ENCODE measurements at regions not wholly inside any gene's neighbourhood (a gene's known extent, or its start where the extent isn't known, plus 50 kb on each side); places are given as distances from the start of the nearest gene placed in this dataset.

DNA sequence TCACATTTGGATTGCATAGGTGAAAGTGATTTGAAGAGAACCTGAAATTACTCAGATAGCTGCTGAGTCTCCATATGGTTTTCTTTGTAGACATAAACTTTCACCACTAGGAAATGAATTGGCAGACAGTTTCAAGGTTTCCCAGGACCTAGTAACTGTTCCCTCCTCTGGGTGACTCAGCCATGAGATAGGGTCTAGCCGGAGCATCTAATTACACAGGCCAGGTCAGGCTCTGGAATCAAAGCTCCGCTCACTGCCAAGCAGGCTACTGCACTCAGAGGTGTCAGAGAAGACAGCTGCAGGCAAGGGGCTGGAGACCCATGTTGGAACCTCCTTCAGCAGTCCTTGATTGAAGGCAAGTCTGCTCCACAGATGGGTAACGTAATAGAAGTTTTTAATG lies 429.2 kb downstream of the TNS1 start:
- 85 to 90% methylated on average over 3 of the region's 3 CpGs for WGBS, 2 donors
- intact Hi-C loops (cut with DNase I): no loop called here
- H3K9me3 ChIP-seq: no peaks in the 10 kb centered on the region
- H3K27ac ChIP-seq: no peak overlapping the region
- no peaks in the 10 kb centered on the region for H3K36me3 ChIP-seq (replicated peaks in 1 of 2; ENCODE audit: insufficient read depth in 1 of 2, low read depth in 2 of 2)
- no peaks in the 10 kb centered on the region for H3K4me1 ChIP-seq
- ATAC-seq (no peak), DNase-seq (no peak)
- TF ChIP-seq POLR2A (IDR thresholded peaks at IDR 0.05): no peak
- TF ChIP-seq, protein P1, sequence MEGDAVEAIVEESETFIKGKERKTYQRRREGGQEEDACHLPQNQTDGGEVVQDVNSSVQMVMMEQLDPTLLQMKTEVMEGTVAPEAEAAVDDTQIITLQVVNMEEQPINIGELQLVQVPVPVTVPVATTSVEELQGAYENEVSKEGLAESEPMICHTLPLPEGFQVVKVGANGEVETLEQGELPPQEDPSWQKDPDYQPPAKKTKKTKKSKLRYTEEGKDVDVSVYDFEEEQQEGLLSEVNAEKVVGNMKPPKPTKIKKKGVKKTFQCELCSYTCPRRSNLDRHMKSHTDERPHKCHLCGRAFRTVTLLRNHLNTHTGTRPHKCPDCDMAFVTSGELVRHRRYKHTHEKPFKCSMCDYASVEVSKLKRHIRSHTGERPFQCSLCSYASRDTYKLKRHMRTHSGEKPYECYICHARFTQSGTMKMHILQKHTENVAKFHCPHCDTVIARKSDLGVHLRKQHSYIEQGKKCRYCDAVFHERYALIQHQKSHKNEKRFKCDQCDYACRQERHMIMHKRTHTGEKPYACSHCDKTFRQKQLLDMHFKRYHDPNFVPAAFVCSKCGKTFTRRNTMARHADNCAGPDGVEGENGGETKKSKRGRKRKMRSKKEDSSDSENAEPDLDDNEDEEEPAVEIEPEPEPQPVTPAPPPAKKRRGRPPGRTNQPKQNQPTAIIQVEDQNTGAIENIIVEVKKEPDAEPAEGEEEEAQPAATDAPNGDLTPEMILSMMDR (IDR thresholded peaks at IDR 0.05): no peak
- H3K27me3 ChIP-seq: no peaks in the 10 kb centered on the region
- H3K4me3 ChIP-seq: no peak overlapping the region

DNA sequence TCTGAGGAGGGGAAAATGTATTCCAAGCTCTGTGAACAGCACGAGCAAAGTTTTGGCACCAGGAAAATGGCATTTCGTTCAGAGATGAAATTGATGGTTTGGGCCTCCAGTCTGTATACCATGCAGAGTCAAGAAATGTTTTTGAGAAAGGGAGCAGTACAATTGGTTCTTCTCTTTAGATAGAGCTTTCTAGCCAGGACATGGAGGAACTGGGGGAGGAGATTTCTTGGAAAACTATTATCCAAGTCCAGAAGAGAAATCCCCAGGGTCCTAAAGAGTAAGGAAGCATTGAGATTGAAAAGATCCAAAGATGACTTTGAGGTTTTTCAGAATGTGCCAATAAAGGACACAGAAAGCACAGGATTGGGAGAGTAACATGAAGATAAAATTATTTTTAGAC lies 432.4 kb downstream of the TNS1 start:
- Histone ChIP-seq H3K27ac (no peak overlapping the region), H3K9me3 (no peaks in the 10 kb centered on the region), H3K36me3 (replicated peaks in 1 of 2; ENCODE audit: insufficient read depth in 1 of 2, low read depth in 2 of 2) (no peaks in the 10 kb centered on the region), H3K4me1 (no peaks in the 10 kb centered on the region), H3K27me3 (no peaks in the 10 kb centered on the region), H3K4me3 (no peak overlapping the region)
- TF ChIP-seq, protein P1 (IDR thresholded peaks at IDR 0.05): no peak
- no peak for TF ChIP-seq POLR2A (IDR thresholded peaks at IDR 0.05)
- intact Hi-C loops (cut with DNase I): no loop called here
- no peak for DNase-seq
- WGBS, 2 donors: 56 to 63% methylated on average over 2 of the region's 2 CpGs
- no peak for ATAC-seq

DNA sequence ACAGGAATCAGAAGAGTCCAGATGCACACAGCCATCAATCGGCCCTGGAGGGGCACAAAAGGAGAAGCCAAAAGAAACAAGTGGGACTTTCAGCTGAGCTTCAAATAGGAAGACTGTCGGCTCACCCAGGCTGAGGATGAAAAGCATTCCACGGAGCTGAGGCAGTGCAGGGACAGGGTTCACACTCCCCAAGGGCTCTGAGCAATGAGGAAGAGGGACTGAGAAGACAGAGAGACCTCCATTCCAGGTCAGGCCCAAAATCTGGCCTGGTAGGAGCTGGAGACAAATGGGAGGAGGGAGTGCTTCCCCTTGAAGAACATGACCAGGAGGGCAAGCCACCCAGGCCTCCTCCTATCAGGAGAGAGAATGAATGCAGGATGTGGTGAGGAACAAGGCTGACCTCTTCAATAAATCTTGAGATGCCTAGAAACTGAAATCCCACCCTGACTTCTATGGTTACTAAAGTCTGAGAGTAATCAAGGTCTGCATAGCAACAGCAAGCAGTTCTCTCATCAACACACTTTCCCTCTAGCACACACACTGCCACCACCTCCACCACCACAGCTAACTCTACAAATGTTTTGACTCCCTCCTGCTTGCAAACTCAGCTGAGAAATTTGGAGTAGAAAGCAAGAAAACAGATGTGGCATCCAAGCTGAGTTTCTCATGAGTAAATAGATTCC lies 434.4 kb downstream of the TNS1 start:
- Histone ChIP-seq H3K4me1 (no peaks in the 10 kb centered on the region), H3K36me3 (replicated peaks in 1 of 2; ENCODE audit: insufficient read depth in 1 of 2, low read depth in 2 of 2) (no peaks in the 10 kb centered on the region), H3K4me3 (no peak overlapping the region), H3K27me3 (no peaks in the 10 kb centered on the region), H3K27ac (no peak overlapping the region), H3K9me3 (no peaks in the 10 kb centered on the region)
- ATAC-seq (no peak), DNase-seq (no peak)
- WGBS, 2 donors: 30 to 42% methylated on average over 3 of the region's 3 CpGs
- no peak for TF ChIP-seq POLR2A (IDR thresholded peaks at IDR 0.05)
- TF ChIP-seq, protein P1 (IDR thresholded peaks at IDR 0.05): no peak
- intact Hi-C loops (cut with DNase I): no loop called here

DNA sequence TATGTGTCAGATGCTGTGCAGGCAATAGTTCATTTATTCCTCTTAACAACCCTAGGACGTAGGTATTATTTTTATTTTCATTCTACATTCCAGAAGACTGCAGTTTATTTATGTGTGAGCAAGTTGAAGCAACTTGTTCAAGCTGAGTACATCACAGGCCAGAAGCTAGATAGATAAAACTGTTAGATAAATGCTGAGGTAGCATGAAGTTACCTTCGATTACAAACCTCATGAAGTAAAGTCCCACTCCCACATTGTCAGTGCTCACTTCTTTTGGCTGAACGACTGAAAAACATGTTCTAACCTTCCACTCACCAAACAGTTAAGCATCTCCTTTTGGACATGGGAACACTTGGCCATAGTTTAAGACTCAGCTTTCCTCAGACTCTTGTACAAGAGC lies 439.2 kb downstream of the TNS1 start:
- H3K9me3 ChIP-seq: peaks cover 0 to 8% (median 0%) of the 10 kb centered on the region in 3 donors
- no peaks in the 10 kb centered on the region for H3K36me3 ChIP-seq (replicated peaks in 1 of 2; ENCODE audit: insufficient read depth in 1 of 2, low read depth in 2 of 2)
- H3K4me1 ChIP-seq: no peaks in the 10 kb centered on the region
- DNase-seq: no peak
- 59 to 63% methylated on average over 3 of the region's 3 CpGs for WGBS, 2 donors
- no peak for ATAC-seq
- no peak overlapping the region for H3K27ac ChIP-seq
- H3K27me3 ChIP-seq: no peaks in the 10 kb centered on the region
- intact Hi-C loops (cut with DNase I): no loop called here
- TF ChIP-seq, protein P1 (IDR thresholded peaks at IDR 0.05): no peak
- no peak for TF ChIP-seq POLR2A (IDR thresholded peaks at IDR 0.05)
- H3K4me3 ChIP-seq: no peak overlapping the region

DNA sequence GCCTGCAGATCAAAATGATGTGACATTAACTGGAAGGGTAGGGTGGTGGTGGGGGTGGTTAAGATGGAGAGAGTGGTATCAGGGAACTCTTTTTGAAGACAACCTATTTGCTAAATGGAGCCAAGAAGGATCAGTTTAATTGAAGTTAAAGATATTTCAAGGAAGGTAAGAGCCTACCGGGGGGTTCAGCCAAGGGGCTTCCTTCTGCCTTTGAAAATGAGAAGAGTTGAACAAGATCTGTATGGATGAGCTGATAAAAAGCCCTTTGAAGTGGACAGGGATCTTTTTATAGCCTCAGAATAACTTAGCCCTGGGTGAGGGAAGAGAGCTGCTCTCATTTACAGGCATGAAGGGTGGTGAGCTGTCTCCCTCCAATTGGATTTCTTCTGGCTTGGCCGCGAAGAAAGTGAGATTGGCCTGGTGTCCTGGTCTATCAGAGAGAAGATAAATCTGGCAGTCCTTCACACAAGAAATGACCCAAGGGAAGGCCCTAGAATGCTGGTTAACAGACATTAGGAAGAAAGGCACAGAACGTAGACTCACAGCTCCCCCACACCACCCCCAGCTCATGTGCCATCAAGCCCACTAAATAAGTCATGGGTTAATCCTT lies 439.8 kb downstream of the TNS1 start:
- WGBS, 2 donors: 85 to 88% methylated on average over 4 of the region's 4 CpGs
- DNase-seq: no peak

More for the DNA sequence above, 439.8 kb downstream of the TNS1 start:
- H3K4me1 ChIP-seq: no peaks in the 10 kb centered on the region
- no peak overlapping the region for H3K27ac ChIP-seq
- intact Hi-C loops (cut with DNase I): no loop called here
- no peak overlapping the region for H3K4me3 ChIP-seq
- H3K27me3 ChIP-seq: no peaks in the 10 kb centered on the region
- no peaks in the 10 kb centered on the region for H3K36me3 ChIP-seq (replicated peaks in 1 of 2; ENCODE audit: insufficient read depth in 1 of 2, low read depth in 2 of 2)
- no peak for ATAC-seq
- peaks cover 0 to 8% (median 0%) of the 10 kb centered on the region in 3 donors for H3K9me3 ChIP-seq
- TF ChIP-seq, protein P1 (IDR thresholded peaks at IDR 0.05): no peak
- no peak for TF ChIP-seq POLR2A (IDR thresholded peaks at IDR 0.05)

All from body of pancreas (tissue), 4 donors.